ENCODE measurements at regions not wholly inside any gene's neighbourhood (a gene's known extent, or its start where the extent isn't known, plus 50 kb on each side); places are given as distances from the start of the nearest gene placed in this dataset.

GRCh38 chrX:22424919-22425318, 152.2 kb downstream of the CBLL2 start:
- TF ChIP-seq, protein P1, sequence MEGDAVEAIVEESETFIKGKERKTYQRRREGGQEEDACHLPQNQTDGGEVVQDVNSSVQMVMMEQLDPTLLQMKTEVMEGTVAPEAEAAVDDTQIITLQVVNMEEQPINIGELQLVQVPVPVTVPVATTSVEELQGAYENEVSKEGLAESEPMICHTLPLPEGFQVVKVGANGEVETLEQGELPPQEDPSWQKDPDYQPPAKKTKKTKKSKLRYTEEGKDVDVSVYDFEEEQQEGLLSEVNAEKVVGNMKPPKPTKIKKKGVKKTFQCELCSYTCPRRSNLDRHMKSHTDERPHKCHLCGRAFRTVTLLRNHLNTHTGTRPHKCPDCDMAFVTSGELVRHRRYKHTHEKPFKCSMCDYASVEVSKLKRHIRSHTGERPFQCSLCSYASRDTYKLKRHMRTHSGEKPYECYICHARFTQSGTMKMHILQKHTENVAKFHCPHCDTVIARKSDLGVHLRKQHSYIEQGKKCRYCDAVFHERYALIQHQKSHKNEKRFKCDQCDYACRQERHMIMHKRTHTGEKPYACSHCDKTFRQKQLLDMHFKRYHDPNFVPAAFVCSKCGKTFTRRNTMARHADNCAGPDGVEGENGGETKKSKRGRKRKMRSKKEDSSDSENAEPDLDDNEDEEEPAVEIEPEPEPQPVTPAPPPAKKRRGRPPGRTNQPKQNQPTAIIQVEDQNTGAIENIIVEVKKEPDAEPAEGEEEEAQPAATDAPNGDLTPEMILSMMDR (IDR thresholded peaks at IDR 0.05), result no peak
- TF ChIP-seq POLR2A (IDR thresholded peaks at IDR 0.05), result no peak

Data from uterus (tissue), 2 donors.